ENCODE measurements at regions not wholly inside any gene's neighbourhood (a gene's known extent, or its start where the extent isn't known, plus 50 kb on each side); places are given as distances from the start of the nearest gene placed in this dataset.
"Not testable (repeated sequence)": the region's sequence is repeated elsewhere in the genome, so short reads cannot be mapped to it uniquely, and the experiment has no call there.

- in situ Hi-C loops (cut with HindIII; ENCODE audit: low sequenced_read_pairs) = no loop called here
- DNase-seq (ENCODE audit: low read depth, low spot score) = no peak
- TF ChIP-seq CTCF (IDR thresholded peaks at IDR 0.05; ENCODE audit: low read depth, low read length) = no peak
- H3K4me3 ChIP-seq (ENCODE audit: low read depth, low read length) = no peak overlapping the region
Observed at GRCh38 chr3:109864452-109864851, 527.1 kb upstream of the DPPA4 start.

- in situ Hi-C loops (cut with HindIII; ENCODE audit: low sequenced_read_pairs) = no loop called here
- no peak for TF ChIP-seq CTCF (IDR thresholded peaks at IDR 0.05; ENCODE audit: low read depth, low read length)
- DNase-seq (ENCODE audit: low read depth, low spot score) = no peak
- no peak overlapping the region for H3K4me3 ChIP-seq (ENCODE audit: low read depth, low read length)
Observed at GRCh38 chr3:109869586-109869985, 532.2 kb upstream of the DPPA4 start.

- no peak for DNase-seq (ENCODE audit: low read depth, low spot score)
- TF ChIP-seq CTCF (IDR thresholded peaks at IDR 0.05; ENCODE audit: low read depth, low read length) = no peak
- in situ Hi-C loops (cut with HindIII; ENCODE audit: low sequenced_read_pairs) = no loop called here
- H3K4me3 ChIP-seq (ENCODE audit: low read depth, low read length) = no peak overlapping the region
Observed at GRCh38 chr3:109874896-109875708, 537.8 kb upstream of the DPPA4 start.

- H3K4me3 ChIP-seq (ENCODE audit: low read depth, low read length); in situ Hi-C loops (cut with HindIII; ENCODE audit: low sequenced_read_pairs): not testable (repeated sequence)
- peak; percentile 2 for DNase-seq (ENCODE audit: low read depth, low spot score)
Observed at GRCh38 chr3:109877616-109878015, 540.3 kb upstream of the DPPA4 start.

GRCh38 chr3:109882144-109882543 lies 544.8 kb upstream of the DPPA4 start:
- H3K4me3 ChIP-seq (ENCODE audit: low read depth, low read length) = no peak overlapping the region
- TF ChIP-seq CTCF (IDR thresholded peaks at IDR 0.05; ENCODE audit: low read depth, low read length) = no peak
- no peak for DNase-seq (ENCODE audit: low read depth, low spot score)
- in situ Hi-C loops (cut with HindIII; ENCODE audit: low sequenced_read_pairs) = no loop called here

GRCh38 chr3:109887293-109887692 lies 549.9 kb upstream of the DPPA4 start:
- TF ChIP-seq CTCF (IDR thresholded peaks at IDR 0.05; ENCODE audit: low read depth, low read length) = no peak
- no peak for DNase-seq (ENCODE audit: low read depth, low spot score)
- in situ Hi-C loops (cut with HindIII; ENCODE audit: low sequenced_read_pairs) = no loop called here
- H3K4me3 ChIP-seq (ENCODE audit: low read depth, low read length) = no peak overlapping the region

- H3K4me3 ChIP-seq (ENCODE audit: low read depth, low read length) = no peak overlapping the region
- DNase-seq (ENCODE audit: low read depth, low spot score) = no peak
- TF ChIP-seq CTCF (IDR thresholded peaks at IDR 0.05; ENCODE audit: low read depth, low read length) = no peak
- in situ Hi-C loops (cut with HindIII; ENCODE audit: low sequenced_read_pairs) = no loop called here
Observed at GRCh38 chr3:109888026-109888425, 550.7 kb upstream of the DPPA4 start.
